ENCODE measurements at regions not wholly inside any gene's neighbourhood (a gene's known extent, or its start where the extent isn't known, plus 50 kb on each side); places are given as distances from the start of the nearest gene placed in this dataset.

DNA sequence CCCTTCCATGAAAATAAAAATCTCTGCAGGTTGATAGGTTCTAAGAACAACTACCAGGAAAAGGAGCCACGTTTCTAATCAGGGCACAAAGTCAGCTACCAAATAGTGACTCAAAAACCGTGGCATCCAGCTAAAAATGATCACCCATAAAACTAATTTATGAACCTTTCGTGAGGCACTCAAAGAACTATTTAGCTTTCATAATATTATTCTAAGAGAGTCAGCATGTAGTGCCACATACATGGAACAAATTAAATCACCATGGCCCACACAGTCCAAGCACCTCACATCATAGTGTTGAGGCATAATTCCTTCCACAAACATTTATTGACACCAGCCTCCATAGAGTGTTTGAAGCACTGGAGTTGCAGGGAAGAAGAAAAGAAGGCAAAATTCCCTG is 252.0 kb upstream of the PPARGC1A start:
- TF ChIP-seq, protein P1, sequence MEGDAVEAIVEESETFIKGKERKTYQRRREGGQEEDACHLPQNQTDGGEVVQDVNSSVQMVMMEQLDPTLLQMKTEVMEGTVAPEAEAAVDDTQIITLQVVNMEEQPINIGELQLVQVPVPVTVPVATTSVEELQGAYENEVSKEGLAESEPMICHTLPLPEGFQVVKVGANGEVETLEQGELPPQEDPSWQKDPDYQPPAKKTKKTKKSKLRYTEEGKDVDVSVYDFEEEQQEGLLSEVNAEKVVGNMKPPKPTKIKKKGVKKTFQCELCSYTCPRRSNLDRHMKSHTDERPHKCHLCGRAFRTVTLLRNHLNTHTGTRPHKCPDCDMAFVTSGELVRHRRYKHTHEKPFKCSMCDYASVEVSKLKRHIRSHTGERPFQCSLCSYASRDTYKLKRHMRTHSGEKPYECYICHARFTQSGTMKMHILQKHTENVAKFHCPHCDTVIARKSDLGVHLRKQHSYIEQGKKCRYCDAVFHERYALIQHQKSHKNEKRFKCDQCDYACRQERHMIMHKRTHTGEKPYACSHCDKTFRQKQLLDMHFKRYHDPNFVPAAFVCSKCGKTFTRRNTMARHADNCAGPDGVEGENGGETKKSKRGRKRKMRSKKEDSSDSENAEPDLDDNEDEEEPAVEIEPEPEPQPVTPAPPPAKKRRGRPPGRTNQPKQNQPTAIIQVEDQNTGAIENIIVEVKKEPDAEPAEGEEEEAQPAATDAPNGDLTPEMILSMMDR (IDR thresholded peaks at IDR 0.05), result no peak
- no peak for TF ChIP-seq EZH2 (IDR thresholded peaks at IDR 0.05)

Data from neural progenitor cell (in vitro differentiated cells).